GM18499 (cell line): ENCODE measurements at regions not wholly inside any gene's neighbourhood (a gene's known extent, or its start where the extent isn't known, plus 50 kb on each side); places are given as distances from the start of the nearest gene placed in this dataset.

Experiments used
- ATAC-seq: cut with Tn5 transposase; IDR thresholded peaks from one replicate; pipeline ENCODE4 v1.9.1; 2021; ENCODE audit warnings: moderate number of reproducible peaks; ENCODE audit not compliant: insufficient read depth, unreplicated experiment

DNA sequence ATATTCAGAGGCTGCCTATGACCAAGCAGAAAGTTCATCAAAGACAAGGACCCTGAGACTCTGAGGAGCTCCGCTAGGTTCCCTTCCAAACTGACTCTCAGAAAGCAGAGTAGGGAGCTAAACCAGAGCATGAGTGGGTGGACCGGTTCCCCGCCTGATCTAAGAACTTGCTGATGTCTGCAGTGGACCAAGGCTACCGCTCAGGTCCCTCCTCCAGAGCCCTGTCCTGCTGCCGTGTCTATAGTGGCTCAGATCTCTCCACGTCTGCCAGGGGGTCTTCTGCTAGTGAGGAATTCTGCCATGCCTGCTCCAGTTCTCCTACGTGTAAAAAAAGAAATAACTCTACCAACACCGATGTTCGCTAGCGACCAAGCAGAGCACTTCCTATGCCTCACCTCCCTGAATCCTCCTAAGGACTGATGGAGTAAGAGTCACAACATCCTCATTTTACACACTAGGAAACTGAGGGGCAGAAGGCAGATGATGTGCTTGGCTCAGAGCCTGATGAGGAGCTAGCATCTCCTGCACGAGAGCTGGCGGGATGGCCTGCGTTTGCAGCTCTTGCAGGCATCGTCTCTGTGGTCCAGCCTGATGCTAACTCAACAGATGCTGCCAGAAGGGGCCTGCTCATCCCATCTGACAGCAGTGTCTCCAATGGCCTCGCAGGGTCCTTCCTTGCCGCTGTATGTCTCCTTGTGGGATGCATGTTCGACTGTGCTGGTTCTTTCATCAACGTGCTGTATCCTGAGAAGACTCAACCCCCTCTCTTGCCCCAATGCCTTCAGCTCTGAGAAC lies 265.5 kb downstream of the C16orf95 start:
- ATAC-seq: no peak

DNA sequence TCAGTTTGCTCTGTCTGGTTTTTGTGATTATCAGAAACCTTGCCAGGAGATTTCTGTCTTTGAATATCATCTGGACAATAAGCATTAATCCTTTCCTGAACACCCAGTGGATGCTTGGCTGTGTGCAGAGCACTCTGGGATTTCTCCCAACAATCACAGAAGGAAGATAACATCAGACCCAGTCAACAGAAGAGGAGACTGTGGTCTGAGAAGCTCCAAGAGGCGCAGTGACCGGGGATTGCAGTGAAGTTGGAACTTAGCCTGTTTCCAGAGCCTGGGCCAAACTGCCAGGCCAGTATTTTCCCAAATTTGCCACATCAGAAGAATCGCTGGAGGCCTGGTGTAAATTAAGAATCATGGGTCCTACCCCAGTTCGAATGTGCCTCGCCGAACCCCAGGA lies 264.7 kb downstream of the C16orf95 start:
- no peak for ATAC-seq

DNA sequence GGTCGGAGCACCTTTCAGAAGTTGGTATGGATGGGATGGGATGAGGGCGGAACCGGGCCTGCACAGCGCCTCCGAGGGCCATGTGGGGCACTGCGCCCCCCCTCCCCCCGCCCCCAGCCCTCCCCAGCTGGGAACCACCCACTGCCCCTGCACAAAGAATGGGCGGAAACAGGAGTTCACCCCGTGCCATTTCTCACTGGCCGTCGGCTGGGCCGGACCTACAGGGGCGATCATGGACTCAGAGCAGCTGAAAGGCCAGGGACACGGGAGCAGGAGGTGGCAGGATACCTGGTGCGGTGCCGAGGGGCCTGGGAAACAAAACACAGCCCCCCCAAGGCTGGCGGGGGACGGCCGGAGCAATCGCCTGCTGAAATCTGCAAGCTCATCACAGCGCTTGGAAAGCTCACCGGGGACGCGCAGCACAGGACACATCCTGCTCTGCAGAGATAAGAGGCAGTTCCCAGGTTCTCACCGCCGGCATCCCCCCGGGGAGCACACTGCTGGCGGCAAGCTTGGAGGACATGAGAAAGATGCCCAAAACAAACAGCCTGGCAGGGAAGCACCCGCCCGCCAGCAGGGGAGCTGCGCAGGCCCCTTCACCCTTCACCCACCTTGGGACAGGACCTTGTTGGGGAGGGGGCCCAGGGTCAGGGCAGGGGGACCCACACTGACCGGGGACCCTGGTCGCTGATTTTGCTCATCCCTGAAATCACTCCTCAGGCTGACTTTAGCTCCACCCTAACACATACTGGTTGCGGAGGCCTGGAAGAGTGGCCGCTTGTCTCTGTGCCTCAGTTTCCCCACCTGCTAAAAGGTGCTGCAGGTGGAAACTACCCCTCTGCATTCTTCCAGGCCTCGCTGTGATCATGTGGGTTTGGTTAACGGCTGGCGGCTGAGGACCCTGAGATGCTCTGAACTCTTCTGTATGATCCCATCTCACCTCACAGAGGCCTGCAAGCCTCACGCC lies 263.9 kb downstream of the C16orf95 start:
- ATAC-seq: no peak

DNA sequence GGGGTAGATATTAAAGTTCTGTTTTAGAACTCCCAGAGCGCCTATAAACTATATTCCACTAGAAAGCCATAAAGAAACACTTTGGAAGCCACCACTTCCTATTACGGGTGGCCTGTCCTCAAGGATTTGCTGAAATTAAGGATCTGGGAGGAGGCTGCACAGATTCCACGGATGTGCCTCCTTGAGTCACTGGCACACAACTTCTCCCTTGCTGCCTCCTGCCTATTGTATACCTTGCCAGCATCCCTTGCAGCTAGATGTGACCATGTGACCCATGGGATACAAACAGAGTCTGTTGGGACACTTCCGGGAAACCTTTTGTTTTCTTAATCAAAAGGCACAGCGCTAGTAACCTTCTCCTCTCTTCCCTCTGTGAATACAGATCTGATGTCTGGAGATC lies 263.0 kb downstream of the C16orf95 start:
- no peak for ATAC-seq

DNA sequence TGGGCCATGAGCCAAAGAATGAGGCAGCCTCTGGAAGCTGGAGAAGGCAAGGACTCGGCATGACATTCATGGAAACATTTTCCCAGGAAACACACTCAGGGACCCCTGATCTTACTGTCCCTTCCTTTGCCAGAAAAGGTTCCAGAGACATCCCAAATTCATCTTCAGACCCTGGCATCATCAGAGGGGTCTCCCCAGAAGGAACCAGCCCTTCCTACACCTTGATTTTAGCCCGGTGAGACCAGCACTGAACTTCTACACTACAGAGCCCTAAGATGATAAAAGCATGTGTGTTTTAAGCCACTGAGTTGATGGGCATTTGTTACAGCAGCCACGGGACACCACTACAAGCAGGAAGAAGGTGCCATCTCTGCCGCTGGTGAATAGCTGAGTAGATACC lies 262.3 kb downstream of the C16orf95 start:
- no peak for ATAC-seq

DNA sequence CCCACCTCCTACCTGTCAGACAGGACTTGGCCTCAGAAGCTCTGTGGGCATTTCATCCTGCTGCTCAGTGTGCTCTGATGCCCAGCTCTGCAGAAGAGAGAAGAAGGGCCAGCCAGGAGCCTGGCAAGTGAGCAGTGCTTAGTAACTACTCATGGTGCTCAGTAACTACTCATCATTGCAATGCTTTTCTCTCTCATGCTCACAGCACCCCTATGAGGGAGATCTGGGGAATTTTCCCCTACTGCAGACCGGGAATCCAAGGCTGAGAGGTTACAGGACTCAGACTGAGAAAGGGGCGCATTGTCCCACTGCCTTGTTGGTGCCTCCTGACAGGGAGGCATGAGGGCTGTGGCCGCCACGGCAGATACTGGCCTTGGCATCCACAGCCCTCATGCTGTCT lies 261.1 kb downstream of the C16orf95 start:
- no peak for ATAC-seq

DNA sequence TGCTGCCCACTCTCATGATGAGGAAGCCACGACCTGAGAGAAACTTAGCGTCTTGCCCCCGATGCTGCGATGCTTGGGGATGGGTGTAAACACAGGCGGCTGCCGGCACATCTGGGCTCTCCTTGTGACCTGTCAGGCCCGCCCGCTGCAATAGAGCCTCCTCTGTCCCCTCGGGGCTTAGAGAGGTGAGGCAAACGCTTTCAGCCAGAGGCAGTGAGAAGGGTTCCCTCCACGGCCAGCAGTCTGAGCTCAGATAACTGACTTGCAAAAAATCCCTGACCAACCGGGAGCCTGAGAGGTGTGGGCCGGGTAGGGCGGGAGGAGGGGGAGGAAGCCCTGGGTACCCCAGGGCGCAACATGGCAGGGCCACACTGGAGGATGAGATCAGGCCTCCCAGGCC lies 260.6 kb downstream of the C16orf95 start:
- no peak for ATAC-seq

DNA sequence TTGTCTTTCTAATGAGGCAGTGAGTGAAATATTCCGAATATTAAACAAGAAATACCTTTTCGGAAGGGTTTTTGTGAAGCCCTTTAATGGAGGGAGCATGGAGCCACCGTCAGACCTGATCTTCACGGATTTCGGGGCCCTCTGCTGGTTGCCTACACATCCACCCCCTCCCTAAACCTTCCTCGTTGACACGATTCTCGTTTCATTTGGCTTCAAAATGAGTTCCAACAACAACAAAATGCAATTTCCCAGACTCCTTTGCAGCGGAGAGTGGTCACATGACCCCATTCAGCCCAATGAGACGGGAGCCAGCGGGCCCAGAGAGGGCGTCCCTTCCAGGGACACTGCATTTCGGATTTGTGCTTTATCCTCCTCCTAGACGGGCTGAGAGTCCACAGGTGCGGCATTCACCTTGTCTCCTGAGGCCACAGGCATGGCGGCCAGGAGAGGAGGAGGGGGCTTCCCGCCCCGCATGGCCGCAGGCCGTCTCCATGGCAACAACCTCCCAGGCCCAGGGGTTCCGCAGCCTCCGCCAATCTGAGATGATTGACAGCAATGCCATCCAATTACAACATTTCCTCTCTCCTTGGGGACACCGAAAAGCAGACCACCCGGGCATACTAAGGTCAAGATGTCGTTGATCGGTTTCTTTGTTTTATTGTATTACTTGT lies 259.8 kb downstream of the C16orf95 start:
- ATAC-seq: no peak

DNA sequence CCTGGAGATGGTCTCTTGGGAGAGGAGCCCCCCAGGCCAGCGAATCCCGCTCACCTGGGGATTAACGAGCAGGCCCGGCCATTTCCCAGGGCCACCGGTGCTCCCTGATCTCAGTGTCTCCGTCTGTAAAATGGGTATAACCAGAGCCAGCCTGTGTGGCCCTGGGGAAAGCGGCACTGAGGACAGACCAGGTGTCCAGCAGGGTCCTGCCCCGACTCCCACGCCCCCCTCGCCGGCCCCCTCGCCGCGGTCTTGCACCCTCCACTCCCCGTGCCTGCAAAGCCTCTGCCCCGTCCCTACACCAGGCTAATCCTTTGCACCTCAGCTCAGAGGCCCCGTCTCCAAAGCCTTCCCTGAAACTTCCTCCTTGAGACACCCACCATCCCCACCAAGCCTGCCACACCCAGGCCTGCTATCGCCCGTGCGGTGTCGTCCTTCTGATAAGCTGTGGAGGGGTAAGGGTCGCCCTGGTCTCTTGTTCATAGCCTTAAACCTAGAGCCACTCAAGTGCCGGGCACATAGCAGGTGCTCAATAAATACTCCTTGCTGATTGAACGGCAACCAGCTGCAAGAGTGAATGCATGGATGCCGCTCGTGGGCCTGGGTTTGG lies 259.1 kb downstream of the C16orf95 start:
- no peak for ATAC-seq

DNA sequence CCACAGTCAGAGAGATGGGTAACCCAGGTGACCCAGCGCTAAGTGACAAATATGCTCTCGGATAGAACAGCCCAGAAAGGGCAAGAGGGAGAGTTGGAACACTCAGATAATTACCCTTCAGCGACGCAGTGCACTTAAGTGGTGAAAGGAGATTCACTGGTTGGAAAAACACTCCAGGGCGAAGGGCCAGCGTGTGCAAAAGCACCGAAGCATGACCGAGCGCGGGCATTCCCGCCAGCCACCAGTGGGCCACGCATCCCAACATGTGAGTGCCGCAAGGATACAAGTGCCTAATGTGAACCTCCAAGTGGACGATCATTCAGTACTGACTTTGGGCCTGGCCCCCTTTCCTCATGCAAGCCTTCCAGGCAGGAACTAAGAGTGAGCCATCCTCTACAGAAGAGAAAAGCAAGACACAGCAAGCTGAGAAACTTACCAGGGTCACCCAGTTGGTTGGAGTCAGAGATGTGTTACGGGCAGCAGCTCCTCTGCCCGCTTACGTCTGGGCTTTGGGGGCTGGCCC lies 258.4 kb downstream of the C16orf95 start:
- ATAC-seq: no peak

DNA sequence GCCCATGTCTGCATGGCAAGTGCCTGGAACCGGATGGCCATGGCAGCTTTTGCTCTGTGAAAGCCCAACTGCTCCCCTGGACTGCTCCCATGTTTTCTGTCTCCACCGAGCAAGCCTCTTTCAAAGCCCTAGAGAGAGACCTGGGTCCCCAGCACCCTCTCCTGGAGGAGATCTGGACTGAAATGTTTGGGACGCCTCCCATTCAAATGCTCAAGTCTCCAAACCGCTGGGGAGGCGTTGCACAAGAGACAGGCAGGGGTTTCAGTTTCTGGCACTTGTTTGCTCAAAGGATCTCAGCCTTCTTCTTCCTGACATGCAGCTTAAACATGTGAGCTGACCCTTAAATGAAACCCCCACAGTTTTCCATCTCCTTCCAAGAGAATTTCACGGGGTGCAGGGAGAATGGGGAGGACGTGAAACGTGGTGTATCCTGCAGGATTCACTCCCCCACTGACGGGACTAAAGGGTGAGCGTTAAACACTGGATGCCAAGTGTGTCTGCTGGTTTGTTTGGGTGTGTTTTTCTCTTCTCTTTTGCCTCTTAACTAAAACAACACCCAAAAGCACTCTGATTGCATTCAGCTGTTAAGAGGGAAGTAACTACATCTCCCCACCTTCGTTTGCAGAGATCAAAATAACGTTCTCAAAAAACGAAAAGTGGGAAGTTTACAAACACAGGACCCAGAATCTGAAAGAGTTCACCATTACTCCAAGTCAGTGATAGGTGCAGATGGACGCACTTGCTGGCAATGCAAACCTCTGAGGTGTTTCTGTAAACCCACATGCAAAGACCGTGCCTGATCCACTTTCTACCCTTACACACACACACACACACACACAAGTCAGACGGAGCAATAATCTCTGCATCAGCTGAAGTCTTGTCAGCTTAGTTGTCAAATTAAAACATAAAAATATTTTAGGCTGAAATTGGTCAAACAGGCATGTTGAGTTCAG lies 256.9 kb downstream of the C16orf95 start:
- ATAC-seq: no peak

DNA sequence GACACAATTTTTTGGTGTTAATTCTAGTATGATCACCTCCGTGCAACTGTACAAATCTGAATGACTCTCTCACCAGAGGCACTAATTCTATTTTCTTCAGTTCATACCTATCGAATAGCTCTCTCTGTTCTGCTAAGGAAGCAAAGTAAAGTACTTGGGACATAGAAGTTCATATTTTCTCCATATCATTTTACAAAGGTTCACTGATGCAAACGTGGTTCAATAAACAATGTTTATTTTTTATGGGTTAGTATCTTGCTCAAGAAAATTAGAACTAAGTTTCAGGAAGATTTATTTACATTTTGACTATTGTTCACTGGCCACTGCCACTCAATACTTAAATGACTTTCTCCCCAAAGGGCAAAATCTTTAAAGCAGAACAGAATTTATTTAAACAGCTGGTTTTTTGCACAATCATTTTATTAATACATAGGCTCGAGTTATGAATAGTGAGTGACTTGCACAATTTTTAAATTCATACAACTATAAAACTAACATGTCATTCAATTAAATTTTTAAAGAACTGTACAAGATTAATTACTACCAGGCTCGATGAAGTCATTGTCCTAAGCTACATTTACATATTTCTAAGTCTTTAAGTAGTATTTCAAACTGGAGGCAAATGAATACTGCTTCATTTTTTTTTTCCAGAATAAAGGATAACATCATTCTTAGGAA lies 255.8 kb downstream of the C16orf95 start:
- no peak for ATAC-seq

DNA sequence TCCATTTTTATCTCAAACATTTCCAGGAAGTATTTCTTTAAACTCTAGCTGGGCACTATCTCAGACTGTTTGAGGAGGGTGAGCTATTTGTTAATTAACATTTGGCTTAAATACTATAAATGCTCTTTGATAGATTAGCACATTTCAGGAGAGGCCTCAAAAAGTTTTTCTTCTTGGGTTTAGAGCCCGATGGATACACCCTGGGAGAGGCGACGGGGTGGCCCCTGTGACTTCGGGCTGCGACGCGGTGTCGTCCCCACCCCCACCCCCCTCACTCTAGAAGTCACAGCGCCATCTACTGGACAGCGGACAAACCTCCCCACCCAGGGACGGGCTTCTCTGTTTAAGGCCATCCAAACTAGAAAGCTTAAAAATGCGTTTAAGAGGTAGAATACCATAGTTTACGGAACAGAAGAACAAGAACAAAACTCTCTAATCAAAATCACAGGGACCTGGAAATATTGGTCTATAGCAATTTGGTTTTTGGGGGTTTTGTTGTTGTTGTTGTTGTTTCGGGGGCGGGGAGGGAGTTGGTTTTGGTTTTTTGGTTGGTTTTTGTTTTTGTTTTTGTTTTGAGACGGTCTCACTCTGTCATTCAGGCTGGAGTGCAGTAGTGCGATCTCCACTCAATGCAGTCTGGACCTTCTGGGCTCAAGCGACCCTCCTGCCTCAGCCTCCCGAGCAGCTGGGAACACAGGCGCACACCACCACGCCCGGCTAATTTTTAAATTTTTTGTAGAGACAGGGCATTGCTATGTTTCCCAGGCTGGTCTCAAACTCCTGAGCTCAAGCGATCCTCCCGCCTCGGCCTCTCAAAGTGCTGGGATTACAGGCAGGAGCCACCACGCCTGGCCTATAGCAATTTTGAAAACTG lies 254.4 kb downstream of the C16orf95 start:
- no peak for ATAC-seq

DNA sequence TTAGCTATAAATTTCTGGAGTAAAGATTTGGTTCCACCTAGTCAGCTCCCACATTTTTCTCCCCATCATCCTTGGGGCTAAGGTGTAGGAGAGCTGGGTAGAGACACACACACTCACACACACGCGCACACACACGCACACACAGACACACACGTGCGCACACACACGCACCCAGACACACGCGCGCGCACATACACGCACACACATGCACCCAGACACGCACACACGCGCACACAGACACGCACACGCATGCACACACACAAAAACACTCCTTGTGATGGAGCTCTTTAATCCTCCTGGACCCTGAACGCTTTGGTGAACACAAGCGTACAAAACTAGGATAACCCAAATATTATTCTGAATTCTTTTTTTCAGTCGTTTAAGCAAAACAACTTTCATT lies 253.6 kb downstream of the C16orf95 start:
- ATAC-seq: no peak

DNA sequence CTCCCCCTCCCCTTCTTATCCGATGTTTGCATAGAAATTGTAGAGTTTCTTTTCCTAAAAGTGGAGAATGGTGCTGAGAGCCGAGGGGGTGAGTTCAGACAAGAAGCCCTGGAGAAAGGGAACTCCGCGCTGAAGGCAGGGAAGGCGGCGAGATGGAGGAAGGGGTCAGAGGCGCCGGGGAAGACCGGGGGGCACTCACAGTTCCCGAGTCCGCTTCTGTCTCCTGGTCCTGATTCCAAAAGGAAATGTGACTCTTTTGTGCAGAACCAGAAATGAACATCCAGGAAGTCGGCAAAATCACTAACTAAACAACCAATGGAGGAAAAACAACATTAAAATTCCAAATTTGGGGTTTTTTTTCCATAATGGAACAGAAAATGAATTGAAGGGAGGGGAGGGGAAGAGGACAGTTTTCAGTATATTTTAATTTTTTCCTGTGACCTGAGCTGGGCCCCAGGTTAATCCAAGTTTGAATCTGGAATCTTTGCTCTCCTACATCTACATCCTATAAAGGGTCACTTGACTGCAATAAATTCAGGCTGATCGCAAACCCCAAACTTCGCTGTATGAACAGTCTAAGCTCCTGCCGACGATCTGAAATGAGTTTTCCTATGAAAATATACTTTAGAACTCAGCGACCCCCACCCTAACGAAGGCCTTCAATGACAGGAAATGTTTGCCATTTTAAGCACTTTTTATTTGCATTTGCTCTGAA lies 252.3 kb downstream of the C16orf95 start:
- ATAC-seq: no peak

DNA sequence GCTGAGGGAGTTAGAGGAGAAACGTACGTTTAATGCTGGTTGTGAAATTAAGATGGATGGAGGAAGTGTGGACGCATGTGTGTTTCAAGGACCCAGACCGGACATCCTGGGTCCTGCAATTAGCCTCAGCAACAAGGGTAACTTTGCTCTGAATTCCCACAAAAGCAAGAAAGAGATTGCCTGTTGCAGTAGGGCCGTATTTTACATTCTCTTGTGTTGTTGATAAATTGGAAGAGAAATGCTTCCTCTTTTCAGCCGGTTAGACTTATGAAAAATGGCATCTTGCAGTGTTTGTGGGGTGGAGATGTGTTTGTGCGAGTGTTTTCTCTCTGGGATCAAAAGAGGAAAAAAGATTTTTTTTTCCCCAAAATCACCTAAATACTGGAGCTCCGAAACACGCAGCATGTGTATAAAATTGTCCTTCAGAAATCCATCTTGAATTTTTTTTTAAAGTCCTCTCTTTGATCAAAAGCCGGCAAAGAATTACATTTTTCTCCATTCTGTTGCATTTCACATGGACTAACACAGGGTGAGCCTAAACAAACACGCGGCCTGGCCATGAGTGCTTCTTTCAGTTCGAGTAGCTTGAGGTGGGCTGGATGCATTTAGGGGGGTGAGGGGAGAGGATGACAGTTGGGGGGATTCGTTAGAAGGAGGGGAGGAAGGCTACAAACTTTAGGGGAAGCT lies 251.6 kb downstream of the C16orf95 start:
- ATAC-seq: no peak
